ENCODE measurements at regions not wholly inside any gene's neighbourhood (a gene's known extent, or its start where the extent isn't known, plus 50 kb on each side); places are given as distances from the start of the nearest gene placed in this dataset.

GRCh38 chr2:234753701-234754100, 198.1 kb upstream of the SH3BP4 start:
- TF ChIP-seq POLR2A (IDR thresholded peaks at IDR 0.05), result no peak
- no peak for TF ChIP-seq CTCF (IDR thresholded peaks at IDR 0.05)
- no peak overlapping the region for H3K4me3 ChIP-seq (ENCODE audit: low read depth, poor library complexity, severe bottlenecking)
- WGBS, 2 donors, result 51 to 63% methylated on average over 4 of the region's 4 CpGs
- intact Hi-C loops (cut with DNase I; ENCODE audit: low total_unique reads), result no loop called here
- no peak for DNase-seq (ENCODE audit: low spot score in 2 of 2)

GRCh38 chr2:234752966-234753365, 198.9 kb upstream of the SH3BP4 start:
- no peak overlapping the region for H3K4me3 ChIP-seq (ENCODE audit: low read depth, poor library complexity, severe bottlenecking)
- no peak for DNase-seq (ENCODE audit: low spot score in 2 of 2)
- intact Hi-C loops (cut with DNase I; ENCODE audit: low total_unique reads), result no loop called here
- 86 to 95% methylated on average over 3 of the region's 3 CpGs for WGBS, 2 donors
- TF ChIP-seq POLR2A (IDR thresholded peaks at IDR 0.05), result no peak
- TF ChIP-seq CTCF (IDR thresholded peaks at IDR 0.05), result no peak

DNA sequence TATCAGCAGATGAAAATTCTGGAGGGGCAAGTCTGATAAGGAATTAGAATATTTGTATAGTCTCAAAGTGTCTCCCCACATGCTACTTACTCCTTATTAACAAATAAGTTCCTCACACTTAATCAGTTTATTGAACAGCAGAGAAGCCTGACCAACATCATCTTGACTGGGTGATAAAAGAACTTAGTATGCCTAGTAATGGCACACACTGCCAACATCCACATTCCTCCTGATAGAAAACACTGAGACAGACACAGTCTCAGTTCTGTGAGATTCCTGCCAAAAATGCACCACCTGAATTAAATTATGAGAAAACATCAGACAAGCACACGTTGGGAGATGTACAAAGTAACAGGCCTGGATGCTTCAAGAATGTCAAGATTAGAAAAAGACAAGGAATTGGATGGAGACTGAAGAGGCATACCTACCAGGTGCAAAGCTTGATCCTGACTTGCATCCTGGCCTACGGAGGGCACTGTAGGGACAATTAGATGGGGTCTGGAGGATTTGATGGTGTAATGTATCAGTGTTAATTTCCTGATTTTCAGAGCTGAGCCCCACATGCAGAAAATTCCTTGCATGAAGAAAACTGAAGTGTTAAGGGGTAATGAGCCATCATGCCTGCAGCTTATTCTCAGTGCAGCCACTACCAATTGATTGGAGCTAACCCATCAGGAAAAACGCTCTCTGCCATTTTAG, 200.4 kb upstream of the SH3BP4 start:
- intact Hi-C loops (cut with DNase I; ENCODE audit: low total_unique reads), result no loop called here
- WGBS, 2 donors, result 55 to 72% methylated on average over 3 of the region's 3 CpGs
- H3K4me3 ChIP-seq (ENCODE audit: low read depth, poor library complexity, severe bottlenecking), result no peak overlapping the region
- DNase-seq (ENCODE audit: low spot score in 2 of 2), result no peak
- TF ChIP-seq CTCF (IDR thresholded peaks at IDR 0.05) (no peak), POLR2A (IDR thresholded peaks at IDR 0.05) (no peak)

DNA sequence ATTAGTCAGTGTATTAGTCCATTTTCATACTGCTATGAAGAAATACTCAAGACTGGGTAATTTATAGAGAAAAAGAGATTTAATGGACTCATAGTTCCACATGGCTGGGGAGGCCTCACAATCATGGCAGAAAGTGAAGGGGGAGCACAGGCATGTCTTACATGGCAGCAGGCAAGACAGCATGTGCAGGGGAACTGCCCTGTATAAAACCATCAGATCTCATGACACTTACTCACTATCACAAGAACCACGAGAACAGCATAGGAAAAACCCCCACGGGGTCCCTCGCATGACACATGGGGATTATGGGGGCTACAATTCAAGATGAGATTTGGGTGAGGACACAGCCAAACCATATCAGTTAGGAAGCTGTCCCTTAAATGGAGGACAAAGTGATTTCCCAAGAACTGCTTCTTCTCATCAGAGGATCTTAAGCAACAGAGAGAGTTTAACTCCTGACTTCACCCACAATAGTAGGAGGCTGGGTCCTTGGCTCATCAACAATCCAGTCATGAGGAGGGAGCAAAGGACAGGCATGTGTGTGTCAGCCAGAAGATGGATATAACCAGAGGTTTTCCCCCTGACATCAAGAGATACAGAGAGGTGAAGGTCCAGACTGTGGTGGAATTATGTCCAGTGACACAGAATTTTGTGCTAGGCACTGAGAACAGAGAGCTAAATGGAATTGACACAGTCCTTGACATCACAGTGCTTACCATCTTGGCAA, 203.8 kb upstream of the SH3BP4 start:
- 84 to 94% methylated on average over 3 of the region's 3 CpGs for WGBS, 2 donors
- TF ChIP-seq POLR2A (IDR thresholded peaks at IDR 0.05) (no peak), CTCF (IDR thresholded peaks at IDR 0.05) (no peak)
- DNase-seq (ENCODE audit: low spot score in 2 of 2), result no peak
- no peak overlapping the region for H3K4me3 ChIP-seq (ENCODE audit: low read depth, poor library complexity, severe bottlenecking)
- intact Hi-C loops (cut with DNase I; ENCODE audit: low total_unique reads), result loop anchor here (5.0 kb wide), 1 partner anchor 444 kb away; no protein-coding TSS in a partner anchor

DNA sequence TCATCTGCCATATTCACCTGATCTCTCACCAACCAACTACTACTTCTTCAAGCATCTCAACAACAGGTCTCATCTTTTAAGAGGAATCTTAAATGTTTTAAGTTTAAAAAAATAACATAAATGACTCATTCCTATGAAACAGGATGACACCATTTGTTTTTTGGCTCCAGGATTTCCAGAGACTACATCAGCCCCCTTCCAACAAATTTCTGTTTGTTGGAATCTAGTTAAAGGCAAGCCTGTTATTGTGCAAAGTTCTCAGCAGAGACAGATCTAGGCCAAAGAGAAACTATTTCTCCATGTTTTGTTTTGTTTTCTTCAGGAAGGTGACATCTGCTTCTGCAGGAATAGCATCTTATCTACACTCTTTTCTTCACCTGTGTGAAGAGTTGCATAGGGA, 204.8 kb upstream of the SH3BP4 start:
- intact Hi-C loops (cut with DNase I; ENCODE audit: low total_unique reads), result loop anchor here (5.0 kb wide), 1 partner anchor 445 kb away; no protein-coding TSS in a partner anchor
- TF ChIP-seq CTCF (IDR thresholded peaks at IDR 0.05) (no peak), POLR2A (IDR thresholded peaks at IDR 0.05) (no peak)
- no peak for DNase-seq (ENCODE audit: low spot score in 2 of 2)
- no peak overlapping the region for H3K4me3 ChIP-seq (ENCODE audit: low read depth, poor library complexity, severe bottlenecking)

Measured in lower leg skin (tissue), 4 donors.